ENCODE measurements at regions not wholly inside any gene's neighbourhood (a gene's known extent, or its start where the extent isn't known, plus 50 kb on each side); places are given as distances from the start of the nearest gene placed in this dataset.

- Histone ChIP-seq H3K27me3 (ENCODE audit: insufficient read depth, low read depth, low read length) (no peaks in the 10 kb centered on the region), H3F3A (ENCODE audit: insufficient read depth, low read length, poor library complexity, severe bottlenecking) (no peaks in the 10 kb centered on the region), H3K36me3 (ENCODE audit: insufficient read depth, low read length) (no peaks in the 10 kb centered on the region), H3K4me2 (ENCODE audit: low read length) (no peak overlapping the region), H4K20me1 (ENCODE audit: insufficient read depth) (no peaks in the 10 kb centered on the region), H3K79me2 (replicated peaks; ENCODE audit: insufficient read depth, low read length) (no peaks in the 10 kb centered on the region), H3K4me3 (ENCODE audit: low read length) (no peak overlapping the region), H3K9ac (ENCODE audit: low read length) (no peak overlapping the region), H3K27ac (ENCODE audit: low read length) (no peak overlapping the region), H2AFZ (ENCODE audit: low read depth, low read length) (no peak overlapping the region), H3K9me2 (ENCODE audit: insufficient read depth, low read length) (no peaks in the 10 kb centered on the region), H3K9me3 (ENCODE audit: low read length) (no peaks in the 10 kb centered on the region)
- TF ChIP-seq SMC3 (conservative IDR thresholded peaks at IDR 0.05; ENCODE audit: poor library complexity) (no peak), EZH2 (IDR thresholded peaks at IDR 0.05; ENCODE audit: borderline replicate concordance, insufficient read depth, low read length, poor library complexity, severe bottlenecking) (no peak), POLR2AphosphoS5 (IDR thresholded peaks at IDR 0.05) (no peak), REST (IDR thresholded peaks at IDR 0.05; ENCODE audit: borderline replicate concordance) (no peak), CTCF (IDR thresholded peaks at IDR 0.05; ENCODE audit: poor library complexity, severe bottlenecking) (no peak), RAD21 (conservative IDR thresholded peaks at IDR 0.05) (no peak), EP300 (conservative IDR thresholded peaks at IDR 0.05; ENCODE audit: poor library complexity, severe bottlenecking) (no peak), MXI1 (conservative IDR thresholded peaks at IDR 0.05; ENCODE audit: poor library complexity, severe bottlenecking) (no peak), TAF1 (IDR thresholded peaks at IDR 0.05; ENCODE audit: low read depth) (no peak)
Observed at GRCh38 chr2:234773764-234774409, 177.9 kb upstream of the SH3BP4 start.

- Histone ChIP-seq H3K4me3 (ENCODE audit: low read length) (no peak overlapping the region), H3K36me3 (ENCODE audit: insufficient read depth, low read length) (no peaks in the 10 kb centered on the region), H3K27ac (ENCODE audit: low read length) (no peak overlapping the region), H4K20me1 (ENCODE audit: insufficient read depth) (no peaks in the 10 kb centered on the region), H3F3A (ENCODE audit: insufficient read depth, low read length, poor library complexity, severe bottlenecking) (no peaks in the 10 kb centered on the region), H3K79me2 (replicated peaks; ENCODE audit: insufficient read depth, low read length) (no peaks in the 10 kb centered on the region), H3K9ac (ENCODE audit: low read length) (no peak overlapping the region), H2AFZ (ENCODE audit: low read depth, low read length) (no peak overlapping the region), H3K27me3 (ENCODE audit: insufficient read depth, low read depth, low read length) (no peaks in the 10 kb centered on the region), H3K9me3 (ENCODE audit: low read length) (no peaks in the 10 kb centered on the region), H3K9me2 (ENCODE audit: insufficient read depth, low read length) (no peaks in the 10 kb centered on the region), H3K4me2 (ENCODE audit: low read length) (no peak overlapping the region)
- TF ChIP-seq MXI1 (conservative IDR thresholded peaks at IDR 0.05; ENCODE audit: poor library complexity, severe bottlenecking), result no peak
- no peak for TF ChIP-seq CTCF (IDR thresholded peaks at IDR 0.05; ENCODE audit: poor library complexity, severe bottlenecking)
- TF ChIP-seq POLR2AphosphoS5 (IDR thresholded peaks at IDR 0.05), result no peak
- no peak for TF ChIP-seq REST (IDR thresholded peaks at IDR 0.05; ENCODE audit: borderline replicate concordance)
- no peak for TF ChIP-seq TAF1 (IDR thresholded peaks at IDR 0.05; ENCODE audit: low read depth)
- TF ChIP-seq EP300 (conservative IDR thresholded peaks at IDR 0.05; ENCODE audit: poor library complexity, severe bottlenecking), result no peak
- no peak for TF ChIP-seq SMC3 (conservative IDR thresholded peaks at IDR 0.05; ENCODE audit: poor library complexity)
- no peak for TF ChIP-seq EZH2 (IDR thresholded peaks at IDR 0.05; ENCODE audit: borderline replicate concordance, insufficient read depth, low read length, poor library complexity, severe bottlenecking)
- TF ChIP-seq RAD21 (conservative IDR thresholded peaks at IDR 0.05), result no peak
Observed at GRCh38 chr2:234773129-234773528, 178.7 kb upstream of the SH3BP4 start.
